MM.1S (cell line): ENCODE measurements at regions not wholly inside any gene's neighbourhood (a gene's known extent, or its start where the extent isn't known, plus 50 kb on each side); places are given as distances from the start of the nearest gene placed in this dataset.
A peak's percentile ranks its signal among the peaks of the same experiment; 100 is the strongest.

Source experiments
- DNase-seq: peaks from one replicate; pipeline ENCODE4 v3.0.0-alpha.2; 2015
- H2AFZ ChIP-seq: fragments of 300-600 bp; sonication (generic); 2 replicates; pipeline ENCODE4 v1.6.0; 2016; ENCODE audit warnings: antibody characterized with exemption, low read length
- H3F3A ChIP-seq: fragments of 300-600 bp; sonication (generic); 2 replicates; pipeline ENCODE4 v1.6.1; 2016; ENCODE audit warnings: mild to moderate bottlenecking, antibody characterized with exemption, low read length, moderate library complexity, mixed read lengths; ENCODE audit not compliant: insufficient read depth
- H3K27ac ChIP-seq: fragments of 300-600 bp; sonication (generic); 2 replicates; pipeline ENCODE4 v1.5.1; 2016; ENCODE audit warnings: mild to moderate bottlenecking, low read length
- H3K27me3 ChIP-seq: fragments of 300-600 bp; sonication (generic); replicated peaks from 2 replicates; pipeline ENCODE4 v1.6.0; 2016; ENCODE audit warnings: low read length; ENCODE audit not compliant: insufficient read depth
- H3K36me3 ChIP-seq: fragments of 300-600 bp; sonication (generic); replicated peaks from 2 replicates; pipeline ENCODE4 v1.6.1; 2016; ENCODE audit warnings: mild to moderate bottlenecking, low read length, mixed read lengths; ENCODE audit not compliant: insufficient read depth
- H3K4me1 ChIP-seq: fragments of 300-600 bp; sonication (generic); 2 replicates; pipeline ENCODE4 v1.6.1; 2016; ENCODE audit warnings: low read length, mixed read lengths
- H3K4me2 ChIP-seq: fragments of 300-600 bp; sonication (generic); 2 replicates; pipeline ENCODE4 v1.6.0; 2016; ENCODE audit warnings: low read depth, low read length
- H3K4me3 ChIP-seq: fragments of 300-600 bp; sonication (generic); 2 replicates; pipeline ENCODE4 v1.5.1; 2016; ENCODE audit warnings: low read length, mixed read lengths
- H3K79me2 ChIP-seq: fragments of 300-600 bp; sonication (generic); 2 replicates; pipeline ENCODE4 v1.6.1; 2016; ENCODE audit warnings: mixed run types, low read length, mixed read lengths
- H3K9ac ChIP-seq: fragments of 300-600 bp; sonication (generic); 2 replicates; pipeline ENCODE4 v1.6.1; 2016; ENCODE audit warnings: low read length, mixed read lengths
- H3K9me2 ChIP-seq: fragments of 300-600 bp; sonication (generic); replicated peaks from 2 replicates; pipeline ENCODE4 v1.6.1; 2016; ENCODE audit warnings: mild to moderate bottlenecking, low read length, mixed read lengths; ENCODE audit not compliant: insufficient read depth
- H3K9me3 ChIP-seq: fragments of 300-600 bp; sonication (generic); replicated peaks from 2 replicates; pipeline ENCODE4 v1.6.1; 2016; ENCODE audit warnings: mild to moderate bottlenecking, low read length, mixed read lengths; ENCODE audit not compliant: insufficient read depth
- H4K20me1 ChIP-seq: fragments of 300-600 bp; sonication (generic); 2 replicates; pipeline ENCODE4 v1.6.1; 2016; ENCODE audit warnings: mild to moderate bottlenecking, low read length, moderate library complexity, mixed read lengths; ENCODE audit not compliant: insufficient read depth
- EZH2 ChIP-seq: fragments of 300-600 bp; sonication (generic); optimal IDR thresholded peaks from 2 replicates; pipeline ENCODE3; 2017; ENCODE audit warnings: low read depth, mild to moderate bottlenecking, antibody characterized with exemption, low read length, mixed read lengths
- EZH2phosphoT487 ChIP-seq: fragments of 300-600 bp; sonication (generic); IDR thresholded peaks from 2 replicates; pipeline ENCODE4 v1.6.1; 2018; ENCODE audit warnings: antibody characterized with exemption, low read length
- TF ChIP-seq, protein P1 (sequence below): fragments of 300-600 bp; sonication (generic); IDR thresholded peaks from 2 replicates; pipeline ENCODE4 v1.5.1; 2016; ENCODE audit warnings: antibody characterized with exemption, low read length, mixed read lengths

DNA sequence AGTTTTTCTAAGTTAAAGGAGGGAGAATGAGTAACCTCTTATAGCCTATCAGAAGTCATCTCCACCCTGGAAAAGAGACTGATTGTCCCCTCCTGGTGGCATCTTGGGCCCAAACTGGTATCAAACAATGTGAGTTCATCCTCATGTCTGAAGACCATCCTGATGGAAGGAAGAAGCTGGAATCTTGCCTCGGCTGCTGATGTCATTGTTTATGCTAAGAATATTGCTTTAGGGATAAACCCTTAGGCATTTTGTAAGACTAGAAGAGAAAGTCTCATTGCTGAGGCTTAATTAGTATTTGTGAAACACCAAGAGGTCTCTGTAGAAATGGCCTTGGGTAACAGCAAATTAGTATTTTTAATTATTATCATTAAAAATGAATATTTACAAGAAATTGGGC, 65.7 kb upstream of the KCNN2 start:
- Histone ChIP-seq H3K4me1 (no peaks in the 10 kb centered on the region), H3K79me2 (no peaks in the 10 kb centered on the region), H3K36me3 (no peaks in the 10 kb centered on the region), H3K27ac (no peak overlapping the region), H4K20me1 (no peaks in the 10 kb centered on the region), H3K9me2 (no peaks in the 10 kb centered on the region), H3K9ac (no peak overlapping the region), H3F3A (no peaks in the 10 kb centered on the region), H3K4me2 (no peak overlapping the region), H3K9me3 (no peaks in the 10 kb centered on the region), H2AFZ (no peak overlapping the region), H3K27me3 (no peaks in the 10 kb centered on the region), H3K4me3 (no peak overlapping the region)
- DNase-seq, result no peak
- TF ChIP-seq EZH2phosphoT487 (no peak), EZH2 (no peak)
- TF ChIP-seq, protein P1, sequence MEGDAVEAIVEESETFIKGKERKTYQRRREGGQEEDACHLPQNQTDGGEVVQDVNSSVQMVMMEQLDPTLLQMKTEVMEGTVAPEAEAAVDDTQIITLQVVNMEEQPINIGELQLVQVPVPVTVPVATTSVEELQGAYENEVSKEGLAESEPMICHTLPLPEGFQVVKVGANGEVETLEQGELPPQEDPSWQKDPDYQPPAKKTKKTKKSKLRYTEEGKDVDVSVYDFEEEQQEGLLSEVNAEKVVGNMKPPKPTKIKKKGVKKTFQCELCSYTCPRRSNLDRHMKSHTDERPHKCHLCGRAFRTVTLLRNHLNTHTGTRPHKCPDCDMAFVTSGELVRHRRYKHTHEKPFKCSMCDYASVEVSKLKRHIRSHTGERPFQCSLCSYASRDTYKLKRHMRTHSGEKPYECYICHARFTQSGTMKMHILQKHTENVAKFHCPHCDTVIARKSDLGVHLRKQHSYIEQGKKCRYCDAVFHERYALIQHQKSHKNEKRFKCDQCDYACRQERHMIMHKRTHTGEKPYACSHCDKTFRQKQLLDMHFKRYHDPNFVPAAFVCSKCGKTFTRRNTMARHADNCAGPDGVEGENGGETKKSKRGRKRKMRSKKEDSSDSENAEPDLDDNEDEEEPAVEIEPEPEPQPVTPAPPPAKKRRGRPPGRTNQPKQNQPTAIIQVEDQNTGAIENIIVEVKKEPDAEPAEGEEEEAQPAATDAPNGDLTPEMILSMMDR, result no peak

DNA sequence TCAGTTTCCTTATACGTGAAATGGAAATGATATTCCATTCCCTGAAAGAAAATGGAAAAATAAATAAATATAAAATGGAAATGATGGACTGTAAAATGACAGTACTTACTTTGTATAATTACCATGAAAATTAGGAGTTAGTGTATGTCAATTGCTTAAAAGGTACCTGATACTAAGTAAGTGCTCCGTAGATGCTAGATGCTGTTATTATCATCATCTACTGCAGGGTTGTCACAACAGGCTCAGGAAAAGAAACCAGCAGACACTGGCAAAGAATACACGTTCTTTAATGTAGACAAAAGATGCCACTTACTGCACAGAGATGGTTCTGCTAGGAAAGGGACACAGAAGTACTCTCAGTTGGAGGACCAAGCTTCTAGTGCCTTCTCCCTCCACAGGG, 64.0 kb upstream of the KCNN2 start:
- Histone ChIP-seq H3K4me1 (no peaks in the 10 kb centered on the region), H3K4me3 (no peak overlapping the region), H4K20me1 (no peaks in the 10 kb centered on the region), H3K9me2 (no peaks in the 10 kb centered on the region), H3K9ac (no peak overlapping the region), H3K36me3 (no peaks in the 10 kb centered on the region), H3K27me3 (no peaks in the 10 kb centered on the region), H2AFZ (no peak overlapping the region), H3K9me3 (no peaks in the 10 kb centered on the region), H3K27ac (no peak overlapping the region), H3K79me2 (no peaks in the 10 kb centered on the region), H3K4me2 (no peak overlapping the region), H3F3A (no peaks in the 10 kb centered on the region)
- DNase-seq, result no peak
- no peak for TF ChIP-seq EZH2
- TF ChIP-seq, protein P1, result no peak
- TF ChIP-seq EZH2phosphoT487, result no peak

DNA sequence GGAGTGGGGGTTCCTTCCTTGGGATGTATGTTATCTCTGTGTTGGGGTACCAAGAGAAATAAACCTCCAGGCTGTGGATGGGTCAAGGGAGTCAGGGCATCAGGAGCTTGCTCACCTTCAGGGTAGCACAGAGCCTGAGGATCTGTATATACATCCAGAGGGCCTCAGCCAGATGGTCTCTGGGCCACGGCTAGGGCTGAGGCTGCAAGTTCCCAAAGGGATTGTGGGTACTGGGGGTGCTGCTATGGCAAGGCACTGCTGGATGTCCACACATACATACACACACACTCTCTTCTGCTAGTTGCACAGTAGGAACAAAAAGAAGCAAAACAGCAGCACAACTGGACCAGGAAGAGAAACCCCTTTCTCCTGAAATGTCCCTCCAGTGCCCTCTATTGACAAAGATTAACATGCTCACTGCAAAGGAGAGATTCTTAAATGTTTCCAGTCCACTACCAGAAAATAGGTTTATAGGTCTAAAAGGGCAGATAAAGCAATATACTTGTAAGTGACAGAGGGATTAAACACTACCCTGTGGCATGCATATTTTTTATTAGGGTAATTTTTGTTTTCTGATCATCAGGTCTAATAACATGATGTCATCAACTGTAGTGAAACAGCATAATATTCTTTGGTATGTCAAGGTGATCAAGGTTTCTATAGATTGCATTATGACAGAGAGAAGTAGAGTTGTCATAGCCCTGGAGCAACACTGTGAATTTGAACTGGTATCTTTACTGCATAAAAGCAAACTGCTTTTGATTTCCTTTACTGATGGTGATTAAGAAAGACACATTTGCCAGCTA, 56.3 kb upstream of the KCNN2 start:
- Histone ChIP-seq H3K9ac (no peak overlapping the region), H4K20me1 (no peaks in the 10 kb centered on the region), H3K4me3 (no peak overlapping the region), H3K27me3 (no peaks in the 10 kb centered on the region), H3K4me1 (no peaks in the 10 kb centered on the region), H3K27ac (no peak overlapping the region), H2AFZ (peak overlapping the region; percentile 24), H3K36me3 (no peaks in the 10 kb centered on the region), H3K79me2 (no peaks in the 10 kb centered on the region), H3K4me2 (no peak overlapping the region), H3K9me2 (no peaks in the 10 kb centered on the region), H3K9me3 (no peaks in the 10 kb centered on the region), H3F3A (no peaks in the 10 kb centered on the region)
- peak; percentile 46 for DNase-seq
- TF ChIP-seq, protein P1, result peak; percentile 55
- TF ChIP-seq EZH2phosphoT487, result no peak
